Muscle of back (tissue), 3 donors: ENCODE measurements at regions not wholly inside any gene's neighbourhood (a gene's known extent, or its start where the extent isn't known, plus 50 kb on each side); places are given as distances from the start of the nearest gene placed in this dataset.

Source experiments
- DNase-seq, 3 donors: peaks; one replicate each; pipeline versions ENCODE4 v3.0.0 to v3.0.0-alpha.2; 2013

DNA sequence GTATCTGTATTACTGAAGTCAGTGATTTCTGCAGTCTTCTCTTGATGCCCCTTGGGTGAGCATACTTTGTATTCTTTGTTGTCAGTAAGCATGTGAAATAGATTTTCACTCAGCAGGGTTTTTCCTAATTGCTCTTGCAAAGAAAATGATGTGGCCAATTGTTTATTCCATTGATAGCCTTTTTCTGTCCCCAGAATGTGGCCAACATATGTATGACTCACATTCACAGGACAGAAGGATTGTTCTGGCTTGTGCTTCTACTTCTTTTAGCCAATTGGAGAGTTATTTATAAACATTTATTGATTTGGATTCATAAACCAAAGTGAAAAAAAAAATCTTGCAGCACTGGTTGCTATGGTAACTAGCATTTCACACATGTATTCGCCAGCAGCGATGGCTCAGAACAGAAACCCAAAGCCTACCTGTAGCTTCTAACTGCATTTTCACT lies 54.4 kb upstream of the RBM24 start:
- peak in 2 of 3 donors; percentile 16 to 50 for DNase-seq

- no peak for DNase-seq
These were observed 53.8 kb upstream of the RBM24 start for GRCh38 chr6:17227403-17227802.
